NCI-H82 (cell line): ENCODE measurements at regions not wholly inside any gene's neighbourhood (a gene's known extent, or its start where the extent isn't known, plus 50 kb on each side); places are given as distances from the start of the nearest gene placed in this dataset.

Source experiments
- DNase-seq: peaks from one replicate; lab custom pipeline; 2025; lab: John Stamatoyannopoulos, UW

DNA sequence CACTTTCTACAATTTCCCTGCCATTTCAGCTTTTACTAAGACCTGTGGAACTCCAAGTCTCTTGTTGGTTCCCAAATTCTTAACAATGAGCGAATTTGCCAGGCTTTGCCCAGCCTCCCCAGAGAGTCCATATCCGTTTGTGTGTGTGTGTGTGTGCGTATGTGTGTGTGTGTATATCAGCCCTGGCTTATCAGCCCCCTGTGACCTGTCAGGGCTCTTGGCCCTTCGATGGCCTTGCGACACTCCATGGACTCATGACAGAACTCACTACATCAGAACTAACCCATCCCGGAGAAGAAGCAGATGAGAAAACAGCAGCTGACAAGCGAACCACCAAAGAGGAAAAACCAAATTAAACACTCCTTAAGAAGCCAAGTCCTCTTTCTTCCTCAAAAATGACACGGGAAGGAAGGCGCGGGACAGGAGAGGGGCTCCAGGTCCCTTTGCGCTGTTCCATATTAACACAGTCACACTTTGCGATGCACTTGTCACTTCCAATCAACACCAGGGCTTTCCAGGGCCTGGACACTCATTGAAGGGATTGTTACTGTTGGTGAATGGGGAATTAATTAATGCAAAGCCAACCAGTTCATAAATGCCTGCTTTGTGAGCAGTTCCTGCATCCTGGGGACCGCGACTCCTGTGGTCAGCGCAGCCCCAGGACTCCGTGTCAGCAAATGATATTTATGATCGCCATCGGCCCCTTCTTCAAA lies 524.0 kb downstream of the CD83 start:
- DNase-seq = peak; percentile 72

- no peak for DNase-seq
Measured at GRCh38 chr6:14642136-14642505, 524.5 kb downstream of the CD83 start.

DNA sequence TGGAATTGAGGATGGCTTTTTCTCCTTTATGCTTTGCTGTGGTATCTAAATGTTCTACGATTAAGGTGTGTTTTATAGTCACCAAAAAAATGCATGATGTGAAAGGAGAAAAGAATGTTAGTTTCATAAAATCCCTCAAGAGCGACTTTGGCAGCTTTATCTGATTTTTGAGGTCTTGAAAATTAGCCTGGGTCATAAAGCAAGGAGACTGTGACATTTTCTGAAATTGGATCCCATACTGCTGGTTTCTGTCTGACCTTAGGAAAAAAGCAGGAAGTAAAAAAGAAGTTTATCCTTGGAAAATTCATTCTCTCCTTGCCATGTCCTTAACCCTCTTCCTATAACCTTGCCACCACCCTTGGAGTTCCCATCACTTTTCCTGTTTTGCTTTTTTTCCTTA lies 525.3 kb downstream of the CD83 start:
- DNase-seq = no peak

- no peak for DNase-seq
Measured at GRCh38 chr6:14644381-14644780, 526.8 kb downstream of the CD83 start.

DNA sequence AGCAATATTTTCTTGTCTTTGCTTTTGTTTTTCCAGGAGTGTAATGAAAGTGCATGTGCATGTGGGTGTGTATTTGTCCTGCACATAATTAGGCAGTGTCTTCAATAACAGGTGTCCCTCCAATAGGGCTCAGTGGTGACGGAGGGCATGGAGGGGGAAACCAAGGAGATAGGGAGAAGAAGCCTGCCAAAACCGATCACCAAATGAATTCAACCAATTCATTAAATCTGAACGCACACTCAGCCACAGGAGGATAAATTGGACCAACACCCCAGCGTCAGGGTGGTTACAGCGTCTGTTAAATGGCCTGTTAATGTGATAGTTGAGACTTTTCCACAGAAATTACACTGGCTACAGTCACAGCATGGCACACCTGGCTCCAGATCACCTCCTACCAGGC lies 527.6 kb downstream of the CD83 start:
- DNase-seq = no peak

GRCh38 chr6:14645841-14646240 lies 528.3 kb downstream of the CD83 start:
- DNase-seq = no peak

GRCh38 chr6:14646371-14646770 lies 528.8 kb downstream of the CD83 start:
- no peak for DNase-seq

DNA sequence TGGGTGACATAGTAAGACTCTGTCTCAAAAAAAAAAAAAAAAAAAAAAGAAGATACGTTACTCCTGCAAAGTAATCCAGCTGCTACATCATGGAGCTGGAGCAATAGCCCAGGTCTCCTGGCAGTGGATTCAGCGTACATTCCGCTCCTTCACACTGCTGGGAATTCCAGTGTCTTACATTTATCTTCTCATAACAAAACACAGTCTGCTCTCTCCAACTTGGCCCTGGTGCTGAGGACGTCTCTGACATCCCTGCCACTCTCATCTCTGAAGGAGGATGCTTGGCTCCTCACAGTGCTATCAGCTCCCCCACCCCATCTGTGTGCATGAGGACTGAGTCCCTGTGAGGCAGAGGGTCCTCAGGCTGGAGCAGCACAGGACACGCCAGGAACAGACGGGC lies 529.8 kb downstream of the CD83 start:
- no peak for DNase-seq

DNA sequence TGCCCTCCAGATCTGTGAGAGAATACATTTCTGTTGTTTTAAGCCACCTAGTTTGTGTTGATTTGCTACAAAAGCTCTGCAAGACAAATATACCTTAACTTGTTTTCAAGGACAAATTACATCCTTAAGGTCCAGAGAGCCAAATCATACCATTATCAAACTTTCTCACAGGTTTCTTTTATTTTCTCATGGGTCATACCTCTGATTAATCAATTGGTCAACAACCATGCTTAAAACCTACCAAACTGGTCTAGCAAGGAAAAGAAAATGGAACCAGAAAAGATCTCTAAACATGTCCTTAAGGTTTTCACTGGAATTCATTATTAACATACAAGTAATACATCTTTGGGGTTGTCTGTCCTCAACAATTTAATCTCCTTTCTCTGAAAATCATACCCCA lies 535.0 kb downstream of the CD83 start:
- DNase-seq = no peak

GRCh38 chr6:14655201-14656061 lies 537.9 kb downstream of the CD83 start:
- DNase-seq = peak; percentile 96

DNA sequence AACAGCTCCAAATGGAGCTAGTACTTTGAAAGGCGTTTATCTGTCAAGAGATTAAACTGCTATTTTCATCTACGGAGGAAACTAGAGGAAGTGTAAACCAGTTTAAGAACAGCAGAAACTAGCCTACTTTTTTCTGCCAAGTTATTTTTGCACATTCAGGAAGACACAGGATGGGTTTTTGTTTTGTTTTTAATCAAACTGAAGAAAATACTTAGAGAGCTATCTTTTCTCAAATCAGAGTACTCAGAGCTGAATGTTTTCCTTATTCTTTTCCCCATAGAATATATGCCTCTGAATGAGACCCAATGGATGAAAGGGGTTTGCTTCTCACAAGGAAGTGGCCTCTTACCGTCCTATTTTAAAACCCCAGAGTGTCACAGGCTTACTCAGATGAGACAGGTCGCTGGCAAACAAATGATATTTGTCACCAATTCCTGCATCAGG lies 538.5 kb downstream of the CD83 start:
- peak; percentile 27 for DNase-seq

DNA sequence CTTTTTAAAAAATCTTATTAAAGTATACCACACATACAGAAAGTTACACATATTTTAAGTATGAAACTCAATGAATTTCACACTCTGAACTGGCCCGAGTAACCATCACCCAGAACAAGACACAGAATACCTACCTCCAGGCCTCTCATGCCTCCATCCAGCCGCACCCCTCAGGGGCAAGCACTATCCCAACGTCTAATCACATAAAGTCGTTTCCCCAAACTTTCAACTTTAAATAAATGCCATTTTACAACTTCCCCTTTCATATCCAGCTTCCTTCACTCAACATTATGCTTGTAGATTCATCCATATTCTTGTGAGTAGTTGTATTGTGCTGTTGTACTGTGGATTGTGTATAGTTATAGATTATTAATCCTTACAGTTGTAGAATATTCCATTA lies 539.1 kb downstream of the CD83 start:
- DNase-seq = no peak

- DNase-seq = no peak
Measured at GRCh38 chr6:14658030-14658429, 540.5 kb downstream of the CD83 start.

- DNase-seq = no peak
Measured at GRCh38 chr6:14658886-14659561, 541.5 kb downstream of the CD83 start.

DNA sequence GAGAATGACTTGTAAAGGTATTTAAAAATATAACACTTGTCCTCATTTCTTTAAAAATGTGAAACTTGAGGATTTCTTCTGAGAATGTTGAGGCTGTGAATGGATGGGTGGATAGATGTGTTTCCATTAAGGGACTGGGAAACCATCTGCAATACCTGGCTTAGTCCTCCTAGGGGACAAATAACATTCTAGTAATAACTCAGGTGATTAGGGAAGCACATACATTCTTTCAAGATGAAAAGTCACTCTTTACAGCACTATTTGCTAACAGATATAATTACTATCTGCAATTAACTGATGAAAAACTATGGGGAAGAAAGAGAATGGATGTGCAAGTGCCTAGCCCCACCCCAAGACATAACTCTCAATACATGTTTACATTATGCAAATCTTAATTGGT lies 542.3 kb downstream of the CD83 start:
- no peak for DNase-seq

GRCh38 chr6:14660806-14661579 lies 543.4 kb downstream of the CD83 start:
- DNase-seq = no peak

GRCh38 chr6:14661691-14662090 lies 544.1 kb downstream of the CD83 start:
- DNase-seq = no peak

DNA sequence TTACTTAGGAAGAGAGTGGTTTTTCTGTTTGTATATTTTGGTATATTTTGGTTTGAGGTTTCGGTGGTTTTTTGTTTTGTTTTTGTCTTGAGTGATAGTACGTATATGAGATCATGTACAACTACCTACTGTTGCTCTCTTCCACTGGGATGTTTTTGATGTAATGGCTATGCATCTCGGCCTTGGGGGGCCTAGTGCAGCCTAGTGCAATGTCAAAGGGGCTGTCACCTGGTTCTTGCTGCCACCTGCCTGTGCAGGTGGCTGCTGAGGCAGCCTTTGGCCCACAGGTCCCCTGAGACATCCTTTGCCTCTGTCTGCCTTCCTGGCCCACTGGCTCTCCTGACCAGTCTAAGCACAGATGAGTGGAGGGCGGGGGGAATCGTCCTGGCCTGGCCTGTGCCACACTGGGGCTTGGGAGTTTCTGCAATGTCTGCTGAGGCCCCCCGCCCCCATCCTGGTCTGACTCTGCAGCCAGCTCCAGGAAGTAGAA lies 546.6 kb downstream of the CD83 start:
- DNase-seq = no peak

GRCh38 chr6:14664621-14665315 lies 547.2 kb downstream of the CD83 start:
- DNase-seq = peak; percentile 24

DNA sequence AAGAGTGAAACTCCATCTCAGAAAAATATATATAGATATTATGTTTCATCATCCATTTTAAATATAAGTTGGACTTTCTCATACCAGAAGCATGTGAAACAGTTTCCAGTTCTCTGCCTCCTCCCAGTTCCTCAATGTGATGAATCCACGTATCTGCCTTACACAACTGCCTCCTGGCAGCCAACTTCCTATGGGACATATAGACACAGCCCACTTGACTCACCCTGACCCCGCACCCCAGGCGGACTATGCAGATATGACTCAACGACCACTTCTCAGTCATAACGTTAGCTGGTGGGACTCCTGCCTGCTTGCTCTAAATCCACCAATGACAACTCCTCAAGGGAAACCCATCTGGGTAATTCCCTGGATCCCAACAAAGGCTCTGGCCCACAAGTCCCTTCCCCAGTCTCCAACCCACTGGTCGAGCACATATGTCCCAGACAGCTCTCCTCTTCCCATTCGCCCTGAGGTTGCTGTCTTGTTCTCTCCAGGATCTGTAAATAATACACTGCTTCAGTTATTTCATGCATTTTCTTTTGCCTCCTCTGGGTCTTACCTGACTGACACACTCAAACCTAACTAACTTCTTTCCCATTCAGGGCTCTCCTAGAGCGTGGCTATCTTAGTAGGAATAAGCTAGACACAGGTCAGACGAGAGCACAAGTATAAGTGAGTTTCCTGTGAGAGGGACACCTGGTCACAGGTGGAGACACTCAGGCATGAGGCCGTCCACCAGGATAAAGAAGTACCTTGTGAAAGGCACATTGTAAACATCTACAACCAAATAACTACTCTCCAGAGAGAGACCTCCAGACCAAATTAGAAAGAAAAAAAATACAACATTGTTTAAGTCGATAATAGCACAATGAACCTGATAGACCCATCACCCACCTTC lies 548.5 kb downstream of the CD83 start:
- DNase-seq = no peak
